ENCODE measurements at regions not wholly inside any gene's neighbourhood (a gene's known extent, or its start where the extent isn't known, plus 50 kb on each side); places are given as distances from the start of the nearest gene placed in this dataset. TPM values are rescaled to one million over a fixed set of nuclear protein-coding genes. Genes with fewer than 3 reads are reported as not detected.

GRCh38 chr15:25492315-25492714, 53.5 kb upstream of the UBE3A start:
- Histone ChIP-seq H3K23ac (ENCODE audit: low read depth, low read length) (no peak overlapping the region), H2BK15ac (ENCODE audit: low read depth, low read length) (no peak overlapping the region), H3K4me2 (ENCODE audit: low read depth, low read length) (no peak overlapping the region), H4K8ac (ENCODE audit: low read depth in 2 of 2, low read length in 2 of 2) (no peak overlapping the region), H3K4me1 (ENCODE audit: control insufficient read depth, insufficient read depth, low read length) (no peaks in the 10 kb centered on the region), H3K36me3 (ENCODE audit: control insufficient read depth, insufficient read depth, low read length) (no peaks in the 10 kb centered on the region), H3K4ac (ENCODE audit: low read depth, low read length) (no peak overlapping the region), H3K9ac (ENCODE audit: low read depth, low read length) (no peak overlapping the region), H3K27me3 (ENCODE audit: control insufficient read depth, insufficient read depth, low read length) (no peaks in the 10 kb centered on the region), H3K9me1 (ENCODE audit: insufficient read depth, low read length) (no peaks in the 10 kb centered on the region), H2BK20ac (ENCODE audit: low read depth, low read length) (no peak overlapping the region), H4K5ac (ENCODE audit: low read depth, low read length) (no peak overlapping the region), H4K20me1 (ENCODE audit: insufficient read depth, low read length) (no peaks in the 10 kb centered on the region), H3K27ac (ENCODE audit: insufficient read depth, low read length) (no peak overlapping the region), H3K18ac (ENCODE audit: low read depth, low read length) (no peak overlapping the region), H3K56ac (ENCODE audit: extremely low read depth, insufficient read depth, low read length) (no peak overlapping the region), H3K4me3 (ENCODE audit: insufficient read depth, low read depth, low read length) (no peak overlapping the region), H3K14ac (replicated peaks; ENCODE audit: low read depth, low read length) (no peak overlapping the region), H3K9me3 (ENCODE audit: control insufficient read depth, insufficient read depth, low read length) (no peaks in the 10 kb centered on the region), H2BK5ac (ENCODE audit: low read depth, low read length, poor library complexity, severe bottlenecking) (no peak overlapping the region), H2BK120ac (ENCODE audit: low read depth, low read length) (no peak overlapping the region), H2AFZ (replicated peaks; ENCODE audit: low read length, poor library complexity) (no peak overlapping the region), H2AK5ac (ENCODE audit: low read depth, low read length) (no peak overlapping the region), H2AK9ac (replicated peaks; ENCODE audit: low read depth, low read length, poor library complexity) (no peak overlapping the region), H4K91ac (ENCODE audit: insufficient read depth, low read depth, low read length) (no peak overlapping the region), H3K79me1 (ENCODE audit: low read depth in 1 of 2, low read length in 2 of 2) (no peaks in the 10 kb centered on the region)
- in situ Hi-C loops (cut with MboI; ENCODE audit: low sequenced_read_pairs) (no loop called here), dilution Hi-C loops (cut with HindIII; ENCODE audit: low sequenced_read_pairs, unreplicated experiment) (no loop called here), intact Hi-C loops (cut with micrococcal nuclease) (no loop called here)
- ATAC-seq (ENCODE audit: low read depth) (no peak), DNase-seq (no peak)
- no TSS peak for BruUV-seq (replicated peaks)
- ChIA-PET POLR2A (ENCODE audit: unreplicated experiment) (no interaction called here), CTCF (no interaction called here)
- TF ChIP-seq SMC3 (IDR thresholded peaks at IDR 0.05; ENCODE audit: low read depth, low read length) = no peak
- no peak for TF ChIP-seq FOS (IDR thresholded peaks at IDR 0.05; ENCODE audit: low read depth, low read length)

Small RNA genes in the stretch of these regions (microRNA-seq; reads per million reads assigned to microRNA genes)
- not detected for gene AC023449.1 (ENCODE audit: insufficient read depth, insufficient read length)

Small RNA genes in the stretch of these regions (small RNA-seq; reads per million reads assigned to genes)
- 0 reads per million in 5 experiments for gene AC023449.1

All from IMR-90 (cell line).